Transverse colon (tissue), 4 donors: ENCODE measurements at regions not wholly inside any gene's neighbourhood (a gene's known extent, or its start where the extent isn't known, plus 50 kb on each side); places are given as distances from the start of the nearest gene placed in this dataset.

ENCODE experiments used
- DNase-seq: peaks from one replicate; pipeline ENCODE4 v3.0.0-alpha.2; 2019
- H3K27ac ChIP-seq, 4 donors: fragments of 200-600 bp; sonication (generic); 2 replicates each; pipeline ENCODE4 v1.5.1; 2016 to 2018; ENCODE audit warnings: inconsistent platforms in 4 of 4
- H3K27me3 ChIP-seq: fragments of 200-600 bp; sonication (generic); 2 replicates; pipeline ENCODE4 v1.5.1; 2017; ENCODE audit warnings: inconsistent platforms
- H3K36me3 ChIP-seq, 4 donors: fragments of 200-600 bp; sonication (generic); 2 replicates each; pipeline ENCODE4 v1.5.1; 2017 to 2019; ENCODE audit warnings: inconsistent platforms in 4 of 4
- H3K4me1 ChIP-seq, 4 donors: fragments of 200-600 bp; sonication (generic); 2 replicates each; pipeline ENCODE4 v1.5.1; 2017 to 2020; ENCODE audit warnings: inconsistent platforms in 4 of 4
- H3K4me3 ChIP-seq, 4 donors: fragments of 200-600 bp; sonication (generic); 1 replicate in 1 of 4; 2 replicates in 3 of 4; pipeline versions ENCODE4 v1.5.1 to v1.6.1; 2017 to 2019; ENCODE audit warnings: inconsistent platforms in 4 of 4
- H3K9me3 ChIP-seq, 2 donors: fragments of 200-600 bp; sonication (generic); 2 replicates each; pipeline ENCODE4 v1.5.1; 2017 to 2019; ENCODE audit warnings: inconsistent platforms in 2 of 2
- CTCF ChIP-seq, 5 experiments: fragments of 200-600 bp in 3 of 5; fragments of 450-650 bp in 2 of 5; sonication (generic) in 3 of 5; IDR thresholded peaks; 1 replicate in 2 of 5; 2 replicates in 3 of 5; pipeline ENCODE4 v1.5.1; 2016 to 2017; ENCODE audit warnings: antibody characterized with exemption in 5 of 5, inconsistent platforms in 3 of 5, mild to moderate bottlenecking in 2 of 5, moderate library complexity in 1 of 5
- EP300 ChIP-seq: sonication (generic); formaldehyde crosslinking; IDR thresholded peaks from one replicate; pipeline ENCODE4 v1.6.1; 2017; ENCODE audit warnings: antibody characterized with exemption, low read depth
- POLR2A ChIP-seq: fragments of 450-650 bp; IDR thresholded peaks from one replicate; pipeline ENCODE4 v1.6.1; 2016; ENCODE audit warnings: antibody characterized with exemption, mild to moderate bottlenecking, moderate library complexity
- POLR2AphosphoS5 ChIP-seq, 3 donors: sonication (generic); formaldehyde crosslinking; IDR thresholded peaks; one replicate each; pipeline ENCODE4 v1.6.1; 2016; ENCODE audit warnings: antibody characterized with exemption in 3 of 3
- WGBS, 2 donors: methylation state at CpG; one replicate each; pipeline ENCODE4 v1.1.5; 2018; ENCODE audit warnings: low coverage in 1 of 2; 5-methylcytosine and 5-hydroxymethylcytosine counted together
- in situ Hi-C, 4 donors: fragments of 200-750 bp; cut with MboI; loops; one replicate each; pipeline versions ENCODE4 v1.15.0 to v1.15.1; 2017; ENCODE audit warnings: low sequenced_read_pairs in 3 of 4, low pct_ligation_motif_present in 1 of 4, low pct_unique_long_range_greater_than_20kb in 1 of 4
- intact Hi-C: fragments of 100-400 bp; cut with DNase I; formaldehyde crosslinking; loops from one replicate; pipeline ENCODE4 v1.15.1; 2023; ENCODE audit warnings: low total_unique reads

- Histone ChIP-seq H3K4me1 (peaks cover 0 to 15% (median 12%) of the 10 kb centered on the region in 4 donors), H3K9me3 (no peaks in the 10 kb centered on the region), H3K27ac (no peak overlapping the region), H3K27me3 (no peaks in the 10 kb centered on the region), H3K4me3 (no peak overlapping the region), H3K36me3 (no peaks in the 10 kb centered on the region)
- in situ Hi-C loops, result no loop called here
- no peak for TF ChIP-seq CTCF (IDR thresholded peaks at IDR 0.05)
- no peak for TF ChIP-seq EP300
- TF ChIP-seq POLR2A, result no peak
- TF ChIP-seq POLR2AphosphoS5 (IDR thresholded peaks at IDR 0.05), result no peak
- no peak for DNase-seq
- intact Hi-C loops, result no loop called here
- 67 to 74% methylated on average over 1 to 2 of the region's 2 CpGs for WGBS, 2 donors
These were observed 247.9 kb downstream of the FOXD2 start for GRCh38 chr1:47685763-47686066.

GRCh38 chr1:47686731-47687630 is 249.1 kb downstream of the FOXD2 start:
- peaks cover 0 to 15% (median 12%) of the 10 kb centered on the region in 4 donors for H3K4me1 ChIP-seq
- in situ Hi-C loops (no loop called here), intact Hi-C loops (no loop called here)
- H3K4me3 ChIP-seq, result no peak overlapping the region
- no peak overlapping the region for H3K27ac ChIP-seq
- DNase-seq, result no peak
- no peaks in the 10 kb centered on the region for H3K36me3 ChIP-seq
- 78 to 85% methylated on average over 6 to 15 of the region's 15 CpGs for WGBS, 2 donors
- H3K9me3 ChIP-seq, result no peaks in the 10 kb centered on the region
- no peaks in the 10 kb centered on the region for H3K27me3 ChIP-seq
- TF ChIP-seq POLR2AphosphoS5 (IDR thresholded peaks at IDR 0.05) (no peak), POLR2A (no peak), EP300 (no peak), CTCF (IDR thresholded peaks at IDR 0.05) (no peak)

- Histone ChIP-seq H3K36me3 (no peaks in the 10 kb centered on the region), H3K9me3 (no peaks in the 10 kb centered on the region), H3K4me1 (peaks cover 0 to 15% (median 12%) of the 10 kb centered on the region in 4 donors), H3K4me3 (no peak overlapping the region), H3K27ac (no peak overlapping the region), H3K27me3 (no peaks in the 10 kb centered on the region)
- in situ Hi-C loops, result no loop called here
- no peak for DNase-seq
- no peak for TF ChIP-seq EP300
- TF ChIP-seq POLR2A, result no peak
- no peak for TF ChIP-seq POLR2AphosphoS5 (IDR thresholded peaks at IDR 0.05)
- no peak for TF ChIP-seq CTCF (IDR thresholded peaks at IDR 0.05)
- 72 to 100% methylated on average over 1 to 24 of the region's 24 CpGs for WGBS, 2 donors
- intact Hi-C loops, result no loop called here
These were observed 250.0 kb downstream of the FOXD2 start for GRCh38 chr1:47687631-47688460.

GRCh38 chr1:47688461-47689296 is 250.8 kb downstream of the FOXD2 start:
- Histone ChIP-seq H3K9me3 (no peaks in the 10 kb centered on the region), H3K36me3 (no peaks in the 10 kb centered on the region), H3K27me3 (no peaks in the 10 kb centered on the region), H3K4me1 (peaks cover 0 to 15% (median 12%) of the 10 kb centered on the region in 4 donors), H3K27ac (no peak overlapping the region), H3K4me3 (no peak overlapping the region)
- WGBS, 2 donors, result 87 to 93% methylated on average over 3 to 19 of the region's 19 CpGs
- no peak for TF ChIP-seq CTCF (IDR thresholded peaks at IDR 0.05)
- intact Hi-C loops, result no loop called here
- in situ Hi-C loops, result no loop called here
- DNase-seq, result no peak
